Caco-2 (cell line): ENCODE measurements at regions not wholly inside any gene's neighbourhood (a gene's known extent, or its start where the extent isn't known, plus 50 kb on each side); places are given as distances from the start of the nearest gene placed in this dataset.
A peak's percentile ranks its signal among the peaks of the same experiment; 100 is the strongest.

Experiments used
- BruUV-seq: library from RNA; stranded (reverse); fragments of 400-500 nt; replicated peaks from 2 replicates; lab custom pipeline; 2021; lab: Mats Ljungman, UMichigan
- CTCF ChIA-PET: fragments of 300-600 bp; sonication (Branson Sonifier 250); formaldehyde crosslinking; loops from one replicate; lab custom pipeline; 2022; ENCODE audit warnings: antibody characterized with exemption; lab: Charles Lee
- POLR2A ChIA-PET: fragments of 300-600 bp; sonication (Branson Sonifier 250); formaldehyde crosslinking; loops from one replicate; lab custom pipeline; 2022; ENCODE audit warnings: antibody characterized with exemption; lab: Charles Lee
- DNase-seq, 2 experiments: peaks; one replicate each; pipeline versions ENCODE4 v3.0.0 to v3.0.0-alpha.2; 2020 to 2022
- H3K27me3 ChIP-seq: replicated peaks from 2 replicates; pipeline ENCODE4 v1.6.0; 2011; ENCODE audit warnings: low read length; ENCODE audit not compliant: control insufficient read depth, insufficient read depth
- H3K36me3 ChIP-seq: 2 replicates; pipeline ENCODE4 v1.5.1; 2011; ENCODE audit warnings: low read length; ENCODE audit not compliant: control insufficient read depth, insufficient read depth
- H3K4me1 ChIP-seq: fragments of 250-450 bp; sonication (Bioruptor Pico); 2 replicates; pipeline ENCODE4 v1.5.1; 2020; ENCODE audit warnings: mild to moderate bottlenecking
- H3K4me3 ChIP-seq: 2 replicates; pipeline ENCODE4 v1.5.1; 2011; ENCODE audit warnings: low read depth, mild to moderate bottlenecking, control low read depth, low read length
- H3K9me3 ChIP-seq: fragments of 250-450 bp; sonication (Bioruptor Pico); 2 replicates; pipeline ENCODE4 v1.5.1; 2020; ENCODE audit warnings: mild to moderate bottlenecking, moderate library complexity
- H3K27ac Mint-ChIP-seq: one replicate; pipeline ENCODE4 v1.8.0; 2022; ENCODE audit warnings: mixed read lengths; ENCODE audit not compliant: unreplicated experiment
- H3K27me3 Mint-ChIP-seq: one replicate; pipeline ENCODE4 v1.8.0; 2022; ENCODE audit warnings: mixed read lengths; ENCODE audit not compliant: insufficient read depth, unreplicated experiment
- H3K36me3 Mint-ChIP-seq: one replicate; pipeline ENCODE4 v1.8.0; 2022; ENCODE audit warnings: mild to moderate bottlenecking, mixed read lengths; ENCODE audit not compliant: insufficient read depth, unreplicated experiment
- H3K4me1 Mint-ChIP-seq: one replicate; pipeline ENCODE4 v1.8.0; 2022; ENCODE audit warnings: low read depth, mixed read lengths; ENCODE audit not compliant: unreplicated experiment
- H3K4me3 Mint-ChIP-seq: one replicate; pipeline ENCODE4 v1.8.0; 2022; ENCODE audit warnings: mild to moderate bottlenecking, moderate library complexity, mixed read lengths; ENCODE audit not compliant: unreplicated experiment
- H3K9me3 Mint-ChIP-seq: one replicate; pipeline ENCODE4 v1.8.0; 2022; ENCODE audit warnings: mixed read lengths; ENCODE audit not compliant: unreplicated experiment
- CTCF ChIP-seq, 2 experiments: fragments of 200-600 bp in 1 of 2; IDR thresholded peaks; 1 replicate in 1 of 2; 2 replicates in 1 of 2; pipeline versions ENCODE4 v1.5.1 to v1.8.0; 2011 to 2022; ENCODE audit warnings: antibody characterized with exemption in 1 of 2, control low read depth in 1 of 2, inconsistent platforms in 1 of 2, low read depth in 1 of 2, low read length in 1 of 2, mild to moderate bottlenecking in 1 of 2, moderate library complexity in 1 of 2; ENCODE audit not compliant: insufficient read depth in 1 of 2, severe bottlenecking in 1 of 2, unreplicated experiment in 1 of 2
- intact Hi-C: fragments of 100-400 bp; cut with micrococcal nuclease; formaldehyde crosslinking; loops from one replicate; pipeline ENCODE4 v1.10.0; 2022; ENCODE audit not compliant: unreplicated experiment

DNA sequence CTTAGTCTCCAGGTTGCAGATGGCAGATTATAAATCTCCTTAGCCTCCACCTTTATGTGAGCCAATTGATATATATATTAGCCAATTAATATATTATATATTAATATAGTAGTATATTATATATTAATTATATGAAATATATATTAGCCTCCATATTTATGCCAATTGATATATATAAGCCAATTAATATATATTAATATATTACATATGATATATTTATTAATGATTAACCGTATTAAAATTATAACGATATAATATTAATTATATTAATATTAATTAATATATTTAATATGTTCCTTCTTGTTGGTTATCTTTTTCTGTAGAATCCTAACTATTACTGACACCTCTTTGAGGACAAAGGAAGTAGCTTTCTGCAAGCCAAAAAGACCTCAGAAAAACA is 972.5 kb downstream of the GBE1 start:
- Mint-ChIP-seq H3K27ac (no peak overlapping the region), H3K27me3 (no peaks in the 10 kb centered on the region), H3K4me3 (no peak overlapping the region), H3K9me3 (no peaks in the 10 kb centered on the region), H3K36me3 (no peaks in the 10 kb centered on the region), H3K4me1 (no peaks in the 10 kb centered on the region)
- Histone ChIP-seq H3K36me3 (no peaks in the 10 kb centered on the region), H3K4me1 (no peaks in the 10 kb centered on the region), H3K4me3 (no peak overlapping the region), H3K27me3 (no peaks in the 10 kb centered on the region), H3K9me3 (no peaks in the 10 kb centered on the region)
- intact Hi-C loops = loop anchor here (5.0 kb wide), 1 partner anchor 182 kb away; no protein-coding TSS in a partner anchor
- no peak for TF ChIP-seq CTCF (IDR thresholded peaks at IDR 0.05; ENCODE audit: insufficient read depth in 1 of 2, low read depth in 1 of 2, low read length in 1 of 2, severe bottlenecking in 1 of 2, unreplicated experiment in 1 of 2)
- no peak for DNase-seq
- CTCF ChIA-PET = no interaction called here
- POLR2A ChIA-PET = no interaction called here
- no TSS peak for BruUV-seq

- Mint-ChIP-seq H3K4me1 (no peaks in the 10 kb centered on the region), H3K4me3 (no peak overlapping the region), H3K27me3 (no peaks in the 10 kb centered on the region), H3K36me3 (no peaks in the 10 kb centered on the region), H3K9me3 (no peaks in the 10 kb centered on the region), H3K27ac (no peak overlapping the region)
- POLR2A ChIA-PET = no interaction called here
- CTCF ChIA-PET = interaction anchor here (0.7 kb wide), 1 partner anchor 11 kb away, joined by 3 read pairs; no protein-coding TSS in a partner anchor
- TF ChIP-seq CTCF (IDR thresholded peaks at IDR 0.05; ENCODE audit: insufficient read depth in 1 of 2, low read depth in 1 of 2, low read length in 1 of 2, severe bottlenecking in 1 of 2, unreplicated experiment in 1 of 2) = no peak
- Histone ChIP-seq H3K9me3 (no peaks in the 10 kb centered on the region), H3K4me1 (no peaks in the 10 kb centered on the region), H3K4me3 (no peak overlapping the region), H3K27me3 (no peaks in the 10 kb centered on the region), H3K36me3 (no peaks in the 10 kb centered on the region)
- BruUV-seq = no TSS peak
- DNase-seq = no peak
- intact Hi-C loops = loop anchor here (1.0 to 5.0 kb wide), 4 partner anchors 179 to 553 kb away; no protein-coding TSS in a partner anchor
These were observed 975.6 kb downstream of the GBE1 start for GRCh38 chr3:80785875-80786274.

DNA sequence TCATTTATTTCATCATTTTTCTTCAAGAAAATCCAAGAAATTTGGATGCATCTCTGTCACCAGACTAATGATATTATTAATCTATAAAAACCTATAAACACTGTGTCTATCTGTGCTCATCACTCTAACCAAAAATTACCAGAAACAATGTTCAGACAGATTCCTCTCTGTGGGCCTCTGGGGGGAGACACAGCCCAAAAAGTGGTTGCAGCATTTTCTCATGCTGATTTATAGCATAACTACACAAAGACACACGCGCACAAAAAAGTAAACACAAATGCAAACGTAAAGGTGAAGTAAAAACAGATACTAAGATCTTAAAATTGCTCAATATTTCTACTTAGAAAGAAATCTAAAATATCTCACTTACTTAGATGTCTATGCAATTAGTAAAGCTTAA is 976.0 kb downstream of the GBE1 start:
- H3K36me3 Mint-ChIP-seq = no peaks in the 10 kb centered on the region
- no peaks in the 10 kb centered on the region for H3K4me1 Mint-ChIP-seq
- POLR2A ChIA-PET = no interaction called here
- peak; percentile 40 to 41 for DNase-seq
- no peaks in the 10 kb centered on the region for H3K9me3 Mint-ChIP-seq
- Histone ChIP-seq H3K36me3 (no peaks in the 10 kb centered on the region), H3K4me1 (no peaks in the 10 kb centered on the region), H3K9me3 (no peaks in the 10 kb centered on the region), H3K27me3 (no peaks in the 10 kb centered on the region), H3K4me3 (no peak overlapping the region)
- BruUV-seq = no TSS peak
- CTCF ChIA-PET = interaction anchor here (0.7 kb wide), 1 partner anchor 10 kb away, joined by 3 read pairs; no protein-coding TSS in a partner anchor
- intact Hi-C loops = loop anchor here (1.0 to 5.0 kb wide), 4 partner anchors 178 to 553 kb away; no protein-coding TSS in a partner anchor
- no peak overlapping the region for H3K4me3 Mint-ChIP-seq
- H3K27me3 Mint-ChIP-seq = no peaks in the 10 kb centered on the region
- peak; percentile 51 to 64 for TF ChIP-seq CTCF (IDR thresholded peaks at IDR 0.05; ENCODE audit: insufficient read depth in 1 of 2, low read depth in 1 of 2, low read length in 1 of 2, severe bottlenecking in 1 of 2, unreplicated experiment in 1 of 2)
- no peak overlapping the region for H3K27ac Mint-ChIP-seq
